ENCODE measurements at regions not wholly inside any gene's neighbourhood (a gene's known extent, or its start where the extent isn't known, plus 50 kb on each side); places are given as distances from the start of the nearest gene placed in this dataset.

GRCh38 chr1:219788091-219788490 is 140.3 kb downstream of the SLC30A10 start:
- DNase-seq (no peak), ATAC-seq (no peak)
- TF ChIP-seq CTCF (IDR thresholded peaks at IDR 0.05) = no peak
- H3K4me1 ChIP-seq = peaks cover 16% of the 10 kb centered on the region
- H3K27ac ChIP-seq = no peak overlapping the region
- intact Hi-C loops (cut with DNase I) = no loop called here
- H3K27me3 ChIP-seq (ENCODE audit: low read depth) = no peaks in the 10 kb centered on the region
- no peaks in the 10 kb centered on the region for H3K36me3 ChIP-seq
- H3K4me3 ChIP-seq = no peak overlapping the region
- no peaks in the 10 kb centered on the region for H3K9me3 ChIP-seq

GRCh38 chr1:219784660-219785381 is 143.5 kb downstream of the SLC30A10 start:
- DNase-seq (no peak), ATAC-seq (peak; percentile 21 to 41)
- TF ChIP-seq CTCF (IDR thresholded peaks at IDR 0.05) = no peak
- no peaks in the 10 kb centered on the region for H3K27me3 ChIP-seq (ENCODE audit: low read depth)
- H3K9me3 ChIP-seq = no peaks in the 10 kb centered on the region
- H3K36me3 ChIP-seq = no peaks in the 10 kb centered on the region
- intact Hi-C loops (cut with DNase I) = no loop called here
- H3K4me3 ChIP-seq = no peak overlapping the region
- peaks cover 16% of the 10 kb centered on the region for H3K4me1 ChIP-seq
- peak overlapping the region; percentile 38 for H3K27ac ChIP-seq

- intact Hi-C loops (cut with DNase I) = no loop called here
- TF ChIP-seq CTCF (IDR thresholded peaks at IDR 0.05) = no peak
- no peaks in the 10 kb centered on the region for H3K9me3 ChIP-seq
- H3K36me3 ChIP-seq = no peaks in the 10 kb centered on the region
- ATAC-seq = no peak
- H3K27me3 ChIP-seq (ENCODE audit: low read depth) = no peaks in the 10 kb centered on the region
- no peak overlapping the region for H3K4me3 ChIP-seq
- H3K27ac ChIP-seq = no peak overlapping the region
- peaks cover 16% of the 10 kb centered on the region for H3K4me1 ChIP-seq
- DNase-seq = no peak
These were observed 144.6 kb downstream of the SLC30A10 start for GRCh38 chr1:219783605-219784235.

- Histone ChIP-seq H3K4me3 (no peak overlapping the region), H3K27ac (no peak overlapping the region), H3K4me1 (peaks cover 16% of the 10 kb centered on the region), H3K36me3 (no peaks in the 10 kb centered on the region), H3K27me3 (ENCODE audit: low read depth) (no peaks in the 10 kb centered on the region), H3K9me3 (no peaks in the 10 kb centered on the region)
- TF ChIP-seq CTCF (IDR thresholded peaks at IDR 0.05) = no peak
- DNase-seq = no peak
- ATAC-seq = no peak
- intact Hi-C loops (cut with DNase I) = no loop called here
These were observed 145.4 kb downstream of the SLC30A10 start for GRCh38 chr1:219782929-219783328.

- Histone ChIP-seq H3K27me3 (ENCODE audit: low read depth) (no peaks in the 10 kb centered on the region), H3K36me3 (no peaks in the 10 kb centered on the region), H3K4me1 (peaks cover 16% of the 10 kb centered on the region), H3K27ac (no peak overlapping the region), H3K9me3 (no peaks in the 10 kb centered on the region), H3K4me3 (no peak overlapping the region)
- no peak for DNase-seq
- intact Hi-C loops (cut with DNase I) = no loop called here
- ATAC-seq = no peak
- no peak for TF ChIP-seq CTCF (IDR thresholded peaks at IDR 0.05)
These were observed 146.0 kb downstream of the SLC30A10 start for GRCh38 chr1:219782311-219782710.
